HCT116 (cell line): ENCODE measurements at regions not wholly inside any gene's neighbourhood (a gene's known extent, or its start where the extent isn't known, plus 50 kb on each side); places are given as distances from the start of the nearest gene placed in this dataset.

Source experiments
- ATAC-seq: fragments of 200-7000 bp; cut with Tn5 transposase; 2 replicates; pipeline ENCODE4 v1.9.1; 2020; ENCODE audit warnings: mild to moderate bottlenecking, moderate library complexity
- BruUV-seq: library from RNA; stranded (reverse); fragments of 400-500 nt; replicated peaks from 2 replicates; lab custom pipeline; 2021; lab: Mats Ljungman, UMichigan
- CTCF ChIA-PET: fragments of 300-600 bp; sonication (Branson Sonifier 250); formaldehyde crosslinking; loops from one replicate; lab custom pipeline; 2021; ENCODE audit warnings: antibody characterized with exemption; lab: Charles Lee
- POLR2A ChIA-PET: fragments of 300-600, 350-600 bp; sonication (Branson Sonifier 250); formaldehyde crosslinking; loops from one replicate; lab custom pipeline; 2021; ENCODE audit warnings: antibody characterized with exemption; lab: Charles Lee
- RAD21 ChIA-PET, 2 experiments: fragments of 300-600 bp; sonication (Branson Sonifier 250); formaldehyde crosslinking; loops; one replicate each; lab custom pipeline; 2023; ENCODE audit warnings: low total read pairs in 2 of 2; ENCODE audit not compliant: uncharacterized antibody in 2 of 2, unreplicated experiment in 2 of 2, low non-redundant PET in 1 of 2; lab: Charles Lee
- DNase-seq: peaks from one replicate; pipeline ENCODE4 v3.0.0-alpha.2; 2010; ENCODE audit warnings: low read depth, low spot score
- H2AFZ ChIP-seq: fragments of 200-600 bp; shearing (Covaris generic), sonication (generic); 2 replicates; pipeline ENCODE4 v1.6.1; 2017; ENCODE audit warnings: low read depth, mixed run types, mixed read lengths, antibody characterized with exemption, low read length; ENCODE audit not compliant: poor library complexity, severe bottlenecking
- H3K27ac ChIP-seq: 2 replicates; pipeline ENCODE4 v1.5.1; 2012; ENCODE audit warnings: low read depth, low read length
- H3K27me3 ChIP-seq: fragments of 200-600 bp; sonication (generic); 2 replicates; pipeline ENCODE4 v1.6.1; 2016; ENCODE audit warnings: mixed run types, low read length, mixed read lengths; ENCODE audit not compliant: insufficient read depth
- H3K36me3 ChIP-seq, 2 experiments: fragments of 200-500 bp in 1 of 2; fragments of 200-600 bp in 1 of 2; sonication (Bioruptor generic) in 1 of 2; sonication (generic) in 1 of 2; 2 replicates each; pipeline versions ENCODE4 v1.5.1 to v1.6.1; 2014 to 2016; ENCODE audit warnings: low read length in 2 of 2, inconsistent platforms in 1 of 2, mixed read lengths in 1 of 2, mixed run types in 1 of 2; ENCODE audit not compliant: insufficient read depth in 2 of 2, control insufficient read depth in 1 of 2
- H3K4me1 ChIP-seq, 2 experiments: fragments of 200-600 bp in 1 of 2; sonication (generic) in 1 of 2; 2 replicates each; pipeline versions ENCODE4 v1.5.1 to v1.6.1; 2012 to 2017; ENCODE audit warnings: low read length in 2 of 2, inconsistent platforms in 1 of 2, mild to moderate bottlenecking in 1 of 2, mixed read lengths in 1 of 2, mixed run types in 1 of 2, moderate library complexity in 1 of 2; ENCODE audit not compliant: insufficient read depth in 2 of 2, control insufficient read depth in 1 of 2
- H3K4me2 ChIP-seq: fragments of 200-600 bp; sonication (generic); 2 replicates; pipeline ENCODE4 v1.6.1; 2017; ENCODE audit warnings: mixed run types, low read length, mixed read lengths
- H3K4me3 ChIP-seq, 2 experiments: fragments of 200-600 bp in 1 of 2; sonication (generic) in 1 of 2; replicated peaks in 1 of 2; 2 replicates each; pipeline ENCODE4 v1.5.1; 2011 to 2016; ENCODE audit warnings: low read length in 2 of 2, control low read depth in 1 of 2, low read depth in 1 of 2, mild to moderate bottlenecking in 1 of 2, mixed read lengths in 1 of 2, mixed run types in 1 of 2
- H3K79me2 ChIP-seq: fragments of 200-600 bp; sonication (generic); 2 replicates; pipeline ENCODE4 v1.6.1; 2017; ENCODE audit warnings: mild to moderate bottlenecking, mixed run types, low read length, moderate library complexity, mixed read lengths; ENCODE audit not compliant: insufficient read depth
- H3K9ac ChIP-seq: fragments of 200-600 bp; sonication (generic); 2 replicates; pipeline ENCODE4 v1.6.1; 2016; ENCODE audit warnings: low read length, mixed read lengths
- H3K9me2 ChIP-seq: fragments of 200-600 bp; sonication (generic), shearing (Covaris generic); 2 replicates; pipeline ENCODE4 v1.6.1; 2017; ENCODE audit warnings: mixed run types, mild to moderate bottlenecking, moderate library complexity; ENCODE audit not compliant: insufficient read depth
- H3K9me3 ChIP-seq, 2 experiments: fragments of 200-500 bp in 1 of 2; fragments of 200-600 bp in 1 of 2; sonication (Bioruptor generic) in 1 of 2; sonication (generic) in 1 of 2; 2 replicates each; pipeline ENCODE4 v1.6.1; 2014 to 2017; ENCODE audit warnings: low read length in 2 of 2, mixed read lengths in 2 of 2, inconsistent platforms in 1 of 2, low read depth in 1 of 2, mild to moderate bottlenecking in 1 of 2, mixed run types in 1 of 2, moderate library complexity in 1 of 2; ENCODE audit not compliant: control insufficient read depth in 1 of 2, insufficient read depth in 1 of 2
- H4K20me1 ChIP-seq: fragments of 200-600 bp; sonication (generic), shearing (Covaris generic); 2 replicates; pipeline ENCODE4 v1.6.1; 2017; ENCODE audit warnings: mixed run types, mild to moderate bottlenecking, moderate library complexity; ENCODE audit not compliant: insufficient read depth
- CBX3 ChIP-seq: IDR thresholded peaks from 2 replicates; pipeline ENCODE4 v1.6.1; 2012; ENCODE audit warnings: low read depth
- CEBPB ChIP-seq: IDR thresholded peaks from 2 replicates; pipeline ENCODE4 v1.6.1; 2012; ENCODE audit warnings: low read depth
- MAX ChIP-seq: IDR thresholded peaks from 2 replicates; pipeline ENCODE4 v1.6.1; 2012
- POLR2AphosphoS5 ChIP-seq: IDR thresholded peaks from 2 replicates; pipeline ENCODE4 v1.6.1; 2011; ENCODE audit warnings: mild to moderate bottlenecking, low read depth, low read length, moderate library complexity
- RAD21 ChIP-seq: IDR thresholded peaks from 2 replicates; pipeline ENCODE4 v1.6.1; 2012; ENCODE audit warnings: low read depth, mild to moderate bottlenecking
- SP1 ChIP-seq: IDR thresholded peaks from 2 replicates; pipeline ENCODE4 v1.6.1; 2012; ENCODE audit warnings: low read depth
- SRF ChIP-seq: IDR thresholded peaks from 2 replicates; pipeline ENCODE4 v1.6.1; 2012; ENCODE audit warnings: low read depth
- intact Hi-C: fragments of 100-400 bp; cut with micrococcal nuclease; formaldehyde crosslinking; loops from 2 replicates; pipeline ENCODE4 v1.10.0; 2022

DNA sequence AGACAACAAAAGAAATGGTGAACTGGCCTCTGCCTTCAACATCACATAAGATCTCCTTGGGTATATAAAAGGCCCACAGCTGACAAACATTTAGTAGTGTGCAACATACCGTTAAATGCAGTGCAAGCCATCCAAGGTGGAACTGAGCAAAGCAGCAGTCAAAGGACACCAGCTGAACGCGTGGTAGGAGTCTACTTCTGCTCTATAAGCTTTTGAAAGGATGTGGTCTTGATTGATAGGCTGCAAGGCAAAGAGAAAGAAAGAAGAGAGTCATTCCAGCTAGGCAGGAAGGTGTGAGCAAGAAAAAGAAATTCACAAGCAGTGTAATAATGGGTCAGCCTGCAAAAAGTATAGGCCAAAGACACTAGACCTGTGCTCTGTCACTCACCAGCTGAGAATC, 356.3 kb downstream of the SATB2 start:
- Histone ChIP-seq H3K9me2 (no peaks in the 10 kb centered on the region), H3K9me3 (no peaks in the 10 kb centered on the region), H3K4me3 (no peak overlapping the region), H3K4me1 (no peaks in the 10 kb centered on the region), H3K79me2 (no peaks in the 10 kb centered on the region), H2AFZ (no peak overlapping the region), H3K27ac (no peak overlapping the region), H4K20me1 (no peaks in the 10 kb centered on the region), H3K36me3 (no peaks in the 10 kb centered on the region), H3K4me2 (no peak overlapping the region), H3K9ac (no peak overlapping the region), H3K27me3 (0 out of 2 replicates have a peak, but pooled peaks cover 5% of the 10 kb centered on the region)
- intact Hi-C loops = no loop called here
- ChIA-PET CTCF (no interaction called here), RAD21 (no interaction called here), POLR2A (no interaction called here)
- no peak for TF ChIP-seq CBX3
- DNase-seq = no peak
- BruUV-seq = no TSS peak
- ATAC-seq = no peak

DNA sequence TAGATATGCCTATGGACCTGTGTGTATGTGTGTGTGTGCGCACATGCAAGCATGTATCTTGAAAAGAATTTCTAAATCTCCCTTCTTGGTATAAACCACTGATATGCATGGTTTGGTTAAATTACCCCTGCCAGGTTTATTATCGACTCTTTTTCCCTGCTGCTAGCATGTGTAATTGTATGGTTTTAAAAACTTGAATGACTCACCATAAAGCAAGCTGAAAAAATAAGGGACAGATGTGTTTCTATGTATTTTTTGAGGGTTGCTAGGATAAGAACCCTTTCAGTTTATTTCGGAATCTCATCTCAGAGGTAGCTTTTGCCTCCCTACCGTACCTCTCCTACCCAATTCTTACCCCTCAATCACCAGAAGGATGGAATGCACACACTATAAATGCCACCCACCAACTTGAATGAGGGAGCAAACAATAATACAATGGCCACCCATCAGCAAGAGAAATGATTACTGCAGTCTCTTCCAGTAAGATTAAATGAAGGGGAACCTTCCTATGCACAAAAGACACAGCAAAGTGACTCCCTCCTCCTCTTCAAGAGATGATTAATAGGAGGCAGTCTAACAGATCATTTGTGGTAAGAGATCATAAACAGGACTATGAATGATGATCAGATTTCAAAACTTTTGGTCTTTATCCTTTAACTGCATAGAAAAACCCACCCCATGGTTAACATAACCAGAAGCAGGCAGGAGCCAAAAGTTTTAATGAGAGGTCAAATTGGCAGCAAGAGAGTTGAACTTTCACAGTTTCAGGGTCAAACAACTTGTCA, 357.2 kb downstream of the SATB2 start:
- Histone ChIP-seq H2AFZ (no peak overlapping the region), H3K36me3 (no peaks in the 10 kb centered on the region), H3K4me2 (no peak overlapping the region), H3K79me2 (no peaks in the 10 kb centered on the region), H3K27me3 (0 out of 2 replicates have a peak, but pooled peaks cover 5% of the 10 kb centered on the region), H3K9me3 (no peaks in the 10 kb centered on the region), H3K4me3 (no peak overlapping the region), H3K27ac (no peak overlapping the region), H3K9me2 (no peaks in the 10 kb centered on the region), H3K9ac (no peak overlapping the region), H3K4me1 (no peaks in the 10 kb centered on the region), H4K20me1 (no peaks in the 10 kb centered on the region)
- POLR2A ChIA-PET = no interaction called here
- intact Hi-C loops = no loop called here
- ATAC-seq (no peak), DNase-seq (no peak)
- no peak for TF ChIP-seq SRF
- TF ChIP-seq SP1 = no peak
- TF ChIP-seq CEBPB = no peak
- TF ChIP-seq POLR2AphosphoS5 = no peak
- no peak for TF ChIP-seq MAX
- TF ChIP-seq RAD21 = no peak
- RAD21 ChIA-PET = no interaction called here
- BruUV-seq = no TSS peak
- CTCF ChIA-PET = no interaction called here
